ENCODE measurements at regions not wholly inside any gene's neighbourhood (a gene's known extent, or its start where the extent isn't known, plus 50 kb on each side); places are given as distances from the start of the nearest gene placed in this dataset.

- ATAC-seq, result no peak
- TF ChIP-seq ZNF565 (CRISPR knock-in tag; conservative IDR thresholded peaks at IDR 0.05; ENCODE audit: low read depth), result no peak
- no peak for TF ChIP-seq BACH2 (CRISPR knock-in tag; IDR thresholded peaks at IDR 0.05; ENCODE audit: borderline replicate concordance)
Measured at GRCh38 chr15:88337993-88338392, 81.5 kb upstream of the NTRK3 start.

- TF ChIP-seq PPARA (CRISPR knock-in tag; IDR thresholded peaks at IDR 0.05; ENCODE audit: borderline replicate concordance) (no peak), OSR1 (CRISPR knock-in tag; IDR thresholded peaks at IDR 0.05) (no peak), PATZ1 (CRISPR knock-in tag; IDR thresholded peaks at IDR 0.05; ENCODE audit: borderline replicate concordance) (no peak), CSRNP3 (CRISPR knock-in tag; IDR thresholded peaks at IDR 0.05) (no peak), ZNF70 (CRISPR knock-in tag; IDR thresholded peaks at IDR 0.05) (no peak), CREB5 (CRISPR knock-in tag; IDR thresholded peaks at IDR 0.05; ENCODE audit: low read depth) (no peak), TCF4 (CRISPR knock-in tag; IDR thresholded peaks at IDR 0.05; ENCODE audit: borderline replicate concordance) (no peak), ZNF565 (CRISPR knock-in tag; conservative IDR thresholded peaks at IDR 0.05; ENCODE audit: low read depth) (no peak), ZC3H10 (CRISPR knock-in tag; IDR thresholded peaks at IDR 0.05) (no peak), BACH2 (CRISPR knock-in tag; IDR thresholded peaks at IDR 0.05; ENCODE audit: borderline replicate concordance) (no peak), ARNTL (CRISPR knock-in tag; IDR thresholded peaks at IDR 0.05; ENCODE audit: borderline replicate concordance, low read depth) (no peak)
- ATAC-seq, result no peak
Measured at GRCh38 chr15:88335074-88335473, 78.5 kb upstream of the NTRK3 start.

GRCh38 chr15:88334436-88334835 lies 77.9 kb upstream of the NTRK3 start:
- TF ChIP-seq GLIS3 (CRISPR knock-in tag; IDR thresholded peaks at IDR 0.05), result no peak
- no peak for TF ChIP-seq RARB (CRISPR knock-in tag; IDR thresholded peaks at IDR 0.05)
- no peak for TF ChIP-seq CSRNP3 (CRISPR knock-in tag; IDR thresholded peaks at IDR 0.05)
- no peak for TF ChIP-seq TSHZ2 (CRISPR knock-in tag; IDR thresholded peaks at IDR 0.05)
- TF ChIP-seq ZFP30 (CRISPR knock-in tag; IDR thresholded peaks at IDR 0.05), result no peak
- TF ChIP-seq ZFP3 (CRISPR knock-in tag; IDR thresholded peaks at IDR 0.05), result no peak
- TF ChIP-seq PATZ1 (CRISPR knock-in tag; IDR thresholded peaks at IDR 0.05; ENCODE audit: borderline replicate concordance), result no peak
- no peak for TF ChIP-seq POU6F1 (CRISPR knock-in tag; IDR thresholded peaks at IDR 0.05; ENCODE audit: borderline replicate concordance, low read depth)
- TF ChIP-seq OSR1 (CRISPR knock-in tag; IDR thresholded peaks at IDR 0.05), result no peak
- TF ChIP-seq ZNF70 (CRISPR knock-in tag; IDR thresholded peaks at IDR 0.05), result no peak
- TF ChIP-seq CSDC2 (CRISPR knock-in tag; IDR thresholded peaks at IDR 0.05), result no peak
- no peak for TF ChIP-seq TCF4 (CRISPR knock-in tag; IDR thresholded peaks at IDR 0.05; ENCODE audit: borderline replicate concordance)
- TF ChIP-seq SNAI2 (CRISPR knock-in tag; IDR thresholded peaks at IDR 0.05), result no peak
- TF ChIP-seq ISL1 (CRISPR knock-in tag; IDR thresholded peaks at IDR 0.05), result no peak
- TF ChIP-seq ESRRG (CRISPR knock-in tag; IDR thresholded peaks at IDR 0.05), result no peak
- no peak for TF ChIP-seq ZC3H10 (CRISPR knock-in tag; IDR thresholded peaks at IDR 0.05)
- no peak for TF ChIP-seq BACH2 (CRISPR knock-in tag; IDR thresholded peaks at IDR 0.05; ENCODE audit: borderline replicate concordance)
- TF ChIP-seq ARNTL (CRISPR knock-in tag; IDR thresholded peaks at IDR 0.05; ENCODE audit: borderline replicate concordance, low read depth), result no peak
- no peak for TF ChIP-seq CREB5 (CRISPR knock-in tag; IDR thresholded peaks at IDR 0.05; ENCODE audit: low read depth)
- no peak for TF ChIP-seq ZNF8 (CRISPR knock-in tag; IDR thresholded peaks at IDR 0.05)
- ATAC-seq, result no peak

Data from SK-N-SH treated with all-trans-retinoic acid at 6 μM for 48 hours (cell line).